WI38 (cell line): ENCODE measurements at regions not wholly inside any gene's neighbourhood (a gene's known extent, or its start where the extent isn't known, plus 50 kb on each side); places are given as distances from the start of the nearest gene placed in this dataset.

ENCODE experiments used
- H3K4me3 ChIP-seq: 2 replicates; pipeline ENCODE4 v1.5.1; 2011; ENCODE audit warnings: low read depth, mild to moderate bottlenecking, control low read depth, low read length
- TF ChIP-seq, protein P1 (sequence below): IDR thresholded peaks from 2 replicates; pipeline ENCODE4 v1.5.1; 2012; ENCODE audit warnings: low read depth, mild to moderate bottlenecking, control low read depth, low read length

- TF ChIP-seq, protein P1, sequence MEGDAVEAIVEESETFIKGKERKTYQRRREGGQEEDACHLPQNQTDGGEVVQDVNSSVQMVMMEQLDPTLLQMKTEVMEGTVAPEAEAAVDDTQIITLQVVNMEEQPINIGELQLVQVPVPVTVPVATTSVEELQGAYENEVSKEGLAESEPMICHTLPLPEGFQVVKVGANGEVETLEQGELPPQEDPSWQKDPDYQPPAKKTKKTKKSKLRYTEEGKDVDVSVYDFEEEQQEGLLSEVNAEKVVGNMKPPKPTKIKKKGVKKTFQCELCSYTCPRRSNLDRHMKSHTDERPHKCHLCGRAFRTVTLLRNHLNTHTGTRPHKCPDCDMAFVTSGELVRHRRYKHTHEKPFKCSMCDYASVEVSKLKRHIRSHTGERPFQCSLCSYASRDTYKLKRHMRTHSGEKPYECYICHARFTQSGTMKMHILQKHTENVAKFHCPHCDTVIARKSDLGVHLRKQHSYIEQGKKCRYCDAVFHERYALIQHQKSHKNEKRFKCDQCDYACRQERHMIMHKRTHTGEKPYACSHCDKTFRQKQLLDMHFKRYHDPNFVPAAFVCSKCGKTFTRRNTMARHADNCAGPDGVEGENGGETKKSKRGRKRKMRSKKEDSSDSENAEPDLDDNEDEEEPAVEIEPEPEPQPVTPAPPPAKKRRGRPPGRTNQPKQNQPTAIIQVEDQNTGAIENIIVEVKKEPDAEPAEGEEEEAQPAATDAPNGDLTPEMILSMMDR, result no peak
Observed at GRCh38 chr11:95661162-95661561, 128.4 kb downstream of the FAM76B start.

DNA sequence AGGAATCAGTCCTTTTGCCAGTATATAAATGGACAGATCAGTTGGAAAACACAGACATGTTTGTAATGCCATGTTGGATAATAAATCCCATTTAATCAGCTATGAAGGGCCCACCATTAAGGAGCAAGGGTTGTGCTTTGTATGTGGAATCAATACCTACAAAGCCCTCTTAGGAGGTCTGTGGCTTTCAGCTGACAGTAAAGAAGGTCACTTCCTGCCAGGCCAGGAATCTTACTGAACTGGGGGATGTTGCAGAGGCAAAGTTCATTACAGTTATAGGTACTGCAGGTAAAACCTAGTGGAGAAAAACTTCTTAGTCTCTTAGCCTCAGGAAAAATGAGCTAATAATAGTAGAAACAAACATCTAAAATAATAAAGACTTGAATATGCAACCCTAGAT lies 129.5 kb downstream of the FAM76B start:
- no peak overlapping the region for H3K4me3 ChIP-seq
- TF ChIP-seq, protein P1, result no peak

More at GRCh38 chr11:95661162-95661561, 128.4 kb downstream of the FAM76B start:
- no peak overlapping the region for H3K4me3 ChIP-seq

GRCh38 chr11:95659088-95659487 lies 130.5 kb downstream of the FAM76B start:
- TF ChIP-seq, protein P1, result no peak
- H3K4me3 ChIP-seq, result no peak overlapping the region

DNA sequence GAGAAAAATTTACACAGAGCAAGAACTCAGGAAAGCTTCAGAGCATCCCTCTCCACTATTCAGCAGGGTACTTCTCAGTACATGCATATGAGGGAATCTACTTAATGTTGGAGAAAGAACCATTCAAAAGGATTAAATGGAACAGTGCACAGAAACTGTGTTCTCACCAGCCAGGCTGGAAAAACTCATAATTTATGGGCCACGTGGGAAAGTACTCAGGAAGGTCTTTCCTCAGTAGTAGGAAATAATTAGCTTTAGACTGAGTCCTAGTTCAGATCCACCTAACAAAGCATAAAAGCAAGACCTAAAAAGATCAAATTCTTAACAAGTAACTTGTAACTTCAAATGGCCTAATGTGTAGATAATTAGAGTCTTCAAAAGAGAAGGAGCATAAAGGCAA lies 134.0 kb downstream of the FAM76B start:
- TF ChIP-seq, protein P1, result no peak
- no peak overlapping the region for H3K4me3 ChIP-seq

DNA sequence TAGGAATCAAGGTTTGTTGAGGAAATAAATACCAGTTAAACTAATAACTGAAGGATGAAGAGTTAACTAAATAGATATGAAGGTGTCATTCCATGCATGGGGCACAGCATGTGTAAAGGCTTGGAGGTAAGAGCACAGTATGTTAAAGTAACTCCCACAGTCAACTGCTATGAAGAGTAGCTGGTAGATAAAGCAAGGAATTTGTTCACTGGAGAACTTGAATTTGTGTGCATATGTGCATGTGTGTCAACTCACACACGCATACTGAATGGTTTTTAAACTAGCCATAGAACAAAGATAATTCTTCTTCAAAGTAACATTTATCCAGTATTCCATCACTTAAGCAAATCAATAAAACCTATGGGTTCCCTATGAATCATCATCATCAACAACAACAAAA lies 135.9 kb downstream of the FAM76B start:
- TF ChIP-seq, protein P1, result no peak
- no peak overlapping the region for H3K4me3 ChIP-seq

- H3K4me3 ChIP-seq, result no peak overlapping the region
- TF ChIP-seq, protein P1, result no peak
Observed at GRCh38 chr11:95653099-95653498, 136.5 kb downstream of the FAM76B start.

DNA sequence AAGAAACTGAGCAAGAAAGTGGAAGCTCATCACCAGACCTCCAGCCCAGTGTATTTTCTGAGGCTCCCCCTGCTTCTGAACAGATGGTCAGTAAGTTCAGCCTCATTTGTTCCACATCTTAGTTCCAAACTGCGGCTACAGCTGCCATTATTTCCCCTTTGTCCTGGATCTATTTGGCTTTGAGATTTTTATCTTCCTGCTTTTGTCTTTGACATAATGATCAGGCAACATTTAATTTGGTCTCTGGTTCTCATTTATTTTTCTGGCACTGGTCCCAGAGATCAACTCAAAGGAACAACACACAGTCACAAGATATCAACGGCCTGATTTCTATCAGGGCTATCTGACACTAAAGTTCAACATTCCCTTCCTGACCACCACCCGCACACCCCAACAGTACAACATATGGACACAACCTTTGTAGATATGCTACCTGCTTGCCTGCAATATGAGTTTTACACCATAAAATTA lies 137.5 kb downstream of the FAM76B start:
- H3K4me3 ChIP-seq, result no peak overlapping the region
- TF ChIP-seq, protein P1, result no peak
